Lung (tissue), 11 donors: ENCODE measurements at regions not wholly inside any gene's neighbourhood (a gene's known extent, or its start where the extent isn't known, plus 50 kb on each side); places are given as distances from the start of the nearest gene placed in this dataset.

Source experiments
- ATAC-seq: fragments of 200-7000 bp; cut with Tn5 transposase; one replicate; pipeline ENCODE4 v1.9.1; 2020; ENCODE audit warnings: moderate number of reproducible peaks; ENCODE audit not compliant: insufficient read depth, low FRiP score
- DNase-seq, 3 donors: peaks; one replicate each; pipeline ENCODE4 v3.0.0-alpha.2; 2013 to 2017
- H3K27ac ChIP-seq, 2 donors: one replicate each; pipeline ENCODE4 v1.5.1; 2013; ENCODE audit warnings: mild to moderate bottlenecking in 2 of 2, moderate library complexity in 2 of 2, control low read depth in 1 of 2, inconsistent platforms in 1 of 2, low read depth in 1 of 2, low read length in 1 of 2
- H3K27me3 ChIP-seq, 3 donors: one replicate each; pipeline ENCODE4 v1.5.1; 2013; ENCODE audit warnings: low read length in 2 of 3; ENCODE audit not compliant: control insufficient read depth in 3 of 3, insufficient read depth in 3 of 3
- H3K36me3 ChIP-seq, 4 donors: one replicate each; pipeline ENCODE4 v1.5.1; 2013; ENCODE audit warnings: low read length in 4 of 4, mild to moderate bottlenecking in 1 of 4, moderate library complexity in 1 of 4; ENCODE audit not compliant: control insufficient read depth in 4 of 4, insufficient read depth in 4 of 4
- H3K4me1 ChIP-seq, 5 donors: one replicate each; pipeline ENCODE4 v1.5.1; 2013; ENCODE audit warnings: low read length in 5 of 5, mild to moderate bottlenecking in 2 of 5, moderate library complexity in 1 of 5; ENCODE audit not compliant: control insufficient read depth in 5 of 5, insufficient read depth in 5 of 5
- H3K4me3 ChIP-seq: one replicate; pipeline ENCODE4 v1.5.1; 2013; ENCODE audit warnings: mild to moderate bottlenecking, control low read depth, moderate library complexity
- H3K9ac ChIP-seq, 2 donors: one replicate each; pipeline ENCODE4 v1.5.1; 2013; ENCODE audit warnings: low read length in 2 of 2, control low read depth in 1 of 2; ENCODE audit not compliant: insufficient read depth in 1 of 2
- H3K9me3 ChIP-seq, 4 donors: one replicate each; pipeline ENCODE4 v1.5.1; 2013; ENCODE audit warnings: low read length in 3 of 4, mild to moderate bottlenecking in 1 of 4, moderate library complexity in 1 of 4; ENCODE audit not compliant: control insufficient read depth in 4 of 4, insufficient read depth in 3 of 4
- CTCF ChIP-seq: IDR thresholded peaks from 2 replicates; pipeline ENCODE4 v1.5.1; 2012; ENCODE audit warnings: mild to moderate bottlenecking; ENCODE audit errors: control extremely low read depth, extremely low read depth
- WGBS, 2 donors: extraction: QIAGEN DNeasy Blood & Tissue Kit; methylation state at CpG; one replicate each; pipeline ENCODE4 v1.1.7; 2013; 5-methylcytosine and 5-hydroxymethylcytosine counted together
- donor health status: control.
- donor health status: control.
- donor health status: Bipolar disorder and iron deficiency.
- donor health status: healthy.
- donor health status: DM: yes; HTN: yes; CAD: no.

DNA sequence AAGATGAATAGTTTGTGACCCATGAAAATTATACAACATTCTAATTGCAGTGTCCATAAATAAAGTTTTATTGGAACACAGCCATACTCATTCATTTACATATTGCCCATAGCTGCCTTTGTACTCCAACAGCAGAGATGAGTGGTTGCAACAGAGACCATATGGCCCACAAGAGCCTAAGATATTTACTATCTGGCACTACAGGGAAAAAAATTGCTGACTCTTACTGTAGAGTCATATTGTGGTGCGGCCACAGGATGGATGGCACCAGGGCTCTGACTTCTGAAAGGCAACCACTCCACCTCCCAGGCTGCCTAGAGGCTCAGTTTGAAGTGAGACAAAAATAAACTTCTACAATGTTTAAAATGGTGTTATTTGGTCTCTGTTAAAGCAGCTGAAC is 404.0 kb upstream of the ATP5MC3 start:
- Histone ChIP-seq H3K4me3 (no peak overlapping the region), H3K27me3 (no peaks in the 10 kb centered on the region), H3K27ac (no peak overlapping the region), H3K4me1 (peaks cover 0 to 9% (median 0%) of the 10 kb centered on the region in 5 donors), H3K9ac (no peak overlapping the region), H3K9me3 (peaks cover 0 to 3% (median 0%) of the 10 kb centered on the region in 4 donors), H3K36me3 (no peaks in the 10 kb centered on the region)
- DNase-seq (peak in 2 of 3 donors; percentile 48 to 64), ATAC-seq (no peak)
- TF ChIP-seq CTCF, result no peak
- WGBS, 2 donors, result 73 to 74% methylated on average over 1 of the region's 1 CpG

- no peak for TF ChIP-seq CTCF
- Histone ChIP-seq H3K27ac (no peak overlapping the region), H3K27me3 (no peaks in the 10 kb centered on the region), H3K9me3 (peaks cover 0 to 3% (median 0%) of the 10 kb centered on the region in 4 donors), H3K4me3 (no peak overlapping the region), H3K9ac (no peak overlapping the region), H3K36me3 (no peaks in the 10 kb centered on the region), H3K4me1 (peaks cover 0 to 5% (median 0%) of the 10 kb centered on the region in 5 donors)
- no peak for ATAC-seq
- no peak for DNase-seq
- WGBS, 2 donors, result 52 to 60% methylated on average over 1 of the region's 1 CpG
These were observed 399.1 kb upstream of the ATP5MC3 start for GRCh38 chr2:175580652-175581051.

DNA sequence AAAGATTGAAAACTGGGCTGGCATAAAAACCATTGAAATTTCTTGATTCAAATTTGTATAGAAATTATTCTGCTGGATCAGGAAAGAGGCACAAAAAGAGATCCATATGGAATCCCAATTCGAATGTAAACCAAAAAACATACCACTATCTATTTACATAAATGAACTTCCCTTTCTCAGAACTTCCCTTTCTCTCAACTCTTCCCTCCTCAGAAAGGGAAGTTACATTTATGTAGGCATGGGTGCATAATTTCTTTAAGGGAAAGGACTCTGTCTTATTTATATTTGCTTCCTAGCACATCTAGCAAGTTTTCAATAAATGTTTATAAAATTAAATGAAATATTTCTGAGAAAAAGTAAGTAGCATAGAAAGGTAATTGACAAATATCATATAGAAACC is 398.1 kb upstream of the ATP5MC3 start:
- H3K9me3 ChIP-seq, result peaks cover 0 to 3% (median 0%) of the 10 kb centered on the region in 4 donors
- WGBS, 2 donors, result 14 to 25% methylated on average over 1 of the region's 1 CpG
- no peak for TF ChIP-seq CTCF
- H3K27me3 ChIP-seq, result no peaks in the 10 kb centered on the region
- DNase-seq (no peak), ATAC-seq (no peak)
- no peak overlapping the region for H3K27ac ChIP-seq
- no peaks in the 10 kb centered on the region for H3K36me3 ChIP-seq
- no peak overlapping the region for H3K4me3 ChIP-seq
- H3K9ac ChIP-seq, result no peak overlapping the region
- peaks cover 0 to 5% (median 0%) of the 10 kb centered on the region in 5 donors for H3K4me1 ChIP-seq

DNA sequence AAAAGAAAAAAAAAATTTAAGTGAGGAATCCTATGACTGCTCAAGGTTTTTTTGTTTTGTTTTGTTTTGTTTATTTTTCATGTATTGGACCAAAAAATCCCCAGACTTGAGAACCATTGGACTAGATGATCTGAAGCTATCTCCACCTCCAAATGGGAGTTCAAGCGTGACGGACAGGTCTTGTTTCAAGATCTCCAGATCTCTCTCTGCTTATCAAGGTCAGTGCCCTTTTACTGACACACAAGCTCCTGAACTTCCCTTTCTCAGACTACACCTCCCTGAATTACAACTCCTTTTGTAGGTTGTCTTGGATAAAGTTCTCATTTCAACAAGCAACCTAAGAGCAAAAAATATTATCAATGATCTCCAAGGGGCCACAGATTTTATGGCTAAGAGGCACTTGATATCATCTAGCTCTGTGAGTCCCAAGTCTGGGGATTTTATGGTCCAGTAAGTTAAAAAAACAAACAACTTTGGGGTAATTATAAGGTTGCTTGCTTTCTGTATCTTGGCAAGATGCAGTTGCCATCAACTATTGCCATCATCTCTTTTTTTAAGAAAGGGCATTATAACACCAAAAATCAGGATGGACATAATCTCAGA is 396.0 kb upstream of the ATP5MC3 start:
- Histone ChIP-seq H3K27ac (no peak overlapping the region), H3K9me3 (peaks cover 0 to 3% (median 0%) of the 10 kb centered on the region in 4 donors), H3K9ac (no peak overlapping the region), H3K4me1 (peaks cover 0 to 2% (median 0%) of the 10 kb centered on the region in 5 donors), H3K4me3 (no peak overlapping the region), H3K27me3 (no peaks in the 10 kb centered on the region), H3K36me3 (no peaks in the 10 kb centered on the region)
- DNase-seq (no peak), ATAC-seq (no peak)
- no peak for TF ChIP-seq CTCF
- WGBS, 2 donors, result 91 to 96% methylated on average over 2 of the region's 2 CpGs
